Mesenteric fat pad (tissue), 1 donor: ENCODE measurements at regions not wholly inside any gene's neighbourhood (a gene's known extent, or its start where the extent isn't known, plus 50 kb on each side); places are given as distances from the start of the nearest gene placed in this dataset.
"Not testable (repeated sequence)": the region's sequence is repeated elsewhere in the genome, so short reads cannot be mapped to it uniquely, and the experiment has no call there.

ENCODE experiments used
- DNase-seq: peaks from one replicate; pipeline ENCODE4 v3.0.0-alpha.2; 2020; ENCODE audit warnings: low spot score
- donor health status: DM: yes; HTN: yes; CAD: no.

- DNase-seq = not testable (repeated sequence)
Observed at GRCh38 chr2:83790467-83790866, 668.6 kb downstream of the SUCLG1 start.

GRCh38 chr2:83789674-83790073, 669.4 kb downstream of the SUCLG1 start:
- not testable (repeated sequence) for DNase-seq

GRCh38 chr2:83788938-83789566, 670.0 kb downstream of the SUCLG1 start:
- DNase-seq = not testable (repeated sequence)

GRCh38 chr2:83787189-83787588, 671.9 kb downstream of the SUCLG1 start:
- DNase-seq = no peak

- DNase-seq = no peak
Observed at GRCh38 chr2:83786140-83786539, 672.9 kb downstream of the SUCLG1 start.

GRCh38 chr2:83784947-83785346, 674.1 kb downstream of the SUCLG1 start:
- DNase-seq = no peak

- DNase-seq = no peak
Observed at GRCh38 chr2:83784315-83784714, 674.8 kb downstream of the SUCLG1 start.

- DNase-seq = no peak
Observed at GRCh38 chr2:83782122-83782521, 677.0 kb downstream of the SUCLG1 start.

GRCh38 chr2:83764447-83765005, 694.6 kb downstream of the SUCLG1 start:
- DNase-seq = no peak

GRCh38 chr2:83757329-83757728, 701.8 kb downstream of the SUCLG1 start:
- no peak for DNase-seq

- no peak for DNase-seq
Observed at GRCh38 chr2:83756219-83756618, 702.9 kb downstream of the SUCLG1 start.

- DNase-seq = no peak
Observed at GRCh38 chr2:83747141-83747540, 711.9 kb downstream of the SUCLG1 start.

- DNase-seq = no peak
Observed at GRCh38 chr2:83744855-83745254, 714.2 kb downstream of the SUCLG1 start.

GRCh38 chr2:83742117-83742782, 716.8 kb downstream of the SUCLG1 start:
- no peak for DNase-seq

- no peak for DNase-seq
Observed at GRCh38 chr2:83730223-83730622, 728.9 kb downstream of the SUCLG1 start.

GRCh38 chr2:83725735-83726134, 733.3 kb downstream of the SUCLG1 start:
- DNase-seq = no peak

- DNase-seq = no peak
Observed at GRCh38 chr2:83705146-83705545, 753.9 kb downstream of the SUCLG1 start.

GRCh38 chr2:83703598-83703997, 755.5 kb downstream of the SUCLG1 start:
- DNase-seq = no peak

- DNase-seq = no peak
Observed at GRCh38 chr2:83696838-83697237, 762.2 kb downstream of the SUCLG1 start.

GRCh38 chr2:83695530-83695929, 763.5 kb downstream of the SUCLG1 start:
- DNase-seq = no peak

- no peak for DNase-seq
Observed at GRCh38 chr2:83695037-83695436, 764.0 kb downstream of the SUCLG1 start.

- no peak for DNase-seq
Observed at GRCh38 chr2:83689402-83689801, 769.7 kb downstream of the SUCLG1 start.

- DNase-seq = no peak
Observed at GRCh38 chr2:83686863-83687262, 772.2 kb downstream of the SUCLG1 start.
